Common myeloid progenitor, CD34-positive (primary cell): ENCODE measurements at regions not wholly inside any gene's neighbourhood (a gene's known extent, or its start where the extent isn't known, plus 50 kb on each side); places are given as distances from the start of the nearest gene placed in this dataset.
A peak's percentile ranks its signal among the peaks of the same experiment; 100 is the strongest.

Source experiments
- CTCF ChIA-PET: fragments of 350-600 bp; sonication (Branson Sonifier 250); formaldehyde crosslinking; loops from one replicate; lab custom pipeline; 2021; ENCODE audit warnings: antibody characterized with exemption; lab: Charles Lee
- POLR2A ChIA-PET: fragments of 350-600 bp; sonication (Branson Sonifier 250); formaldehyde crosslinking; loops from one replicate; lab custom pipeline; 2021; ENCODE audit warnings: antibody characterized with exemption; lab: Charles Lee
- DNase-seq, 3 donors: peaks; one replicate each; pipeline versions ENCODE4 v3.0.0 to v3.0.0-alpha.2; 2013
- H3K27ac ChIP-seq, 2 experiments: 1 replicate in 1 of 2; 2 replicates in 1 of 2; pipeline ENCODE4 v1.7.0; 2013; ENCODE audit warnings: inconsistent platforms in 2 of 2, low read length in 2 of 2, mild to moderate bottlenecking in 2 of 2, low read depth in 1 of 2, moderate library complexity in 1 of 2; ENCODE audit not compliant: severe bottlenecking in 2 of 2, insufficient read depth in 1 of 2, poor library complexity in 1 of 2
- H3K27me3 ChIP-seq, 5 experiments: replicated peaks in 2 of 5; 1 replicate in 3 of 5; 2 replicates in 2 of 5; pipeline versions ENCODE4 v1.6.1 to v1.7.0; 2013; ENCODE audit warnings: low read length in 4 of 5, mild to moderate bottlenecking in 2 of 5, moderate library complexity in 2 of 5, inconsistent platforms in 1 of 5; ENCODE audit not compliant: insufficient read depth in 5 of 5, control insufficient read depth in 4 of 5
- H3K36me3 ChIP-seq, 4 experiments: 1 replicate in 2 of 4; 2 replicates in 2 of 4; pipeline versions ENCODE4 v1.6.1 to v1.7.0; 2013; ENCODE audit warnings: low read length in 3 of 4, control low read depth in 1 of 4, mild to moderate bottlenecking in 1 of 4; ENCODE audit not compliant: control insufficient read depth in 4 of 4, insufficient read depth in 4 of 4
- H3K4me1 ChIP-seq, 4 experiments: 1 replicate in 3 of 4; 2 replicates in 1 of 4; pipeline versions ENCODE4 v1.6.1 to v1.7.1; 2013; ENCODE audit warnings: low read length in 3 of 4, mild to moderate bottlenecking in 3 of 4, control low read depth in 1 of 4, inconsistent platforms in 1 of 4, moderate library complexity in 1 of 4; ENCODE audit not compliant: control insufficient read depth in 4 of 4, insufficient read depth in 4 of 4; ENCODE audit errors: control extremely low read depth in 1 of 4
- H3K4me3 ChIP-seq, 7 experiments: 1 replicate in 4 of 7; 2 replicates in 3 of 7; pipeline versions ENCODE4 v1.5.1 to v1.7.0; 2013; ENCODE audit warnings: mild to moderate bottlenecking in 7 of 7, low read length in 6 of 7, moderate library complexity in 6 of 7, inconsistent platforms in 2 of 7, low read depth in 2 of 7, control low read depth in 1 of 7; ENCODE audit not compliant: insufficient read depth in 4 of 7, control insufficient read depth in 1 of 7; ENCODE audit errors: extremely low read depth in 1 of 7
- H3K9me3 ChIP-seq, 5 experiments: 1 replicate in 4 of 5; 2 replicates in 1 of 5; pipeline versions ENCODE4 v1.6.1 to v1.7.1; 2013; ENCODE audit warnings: low read length in 4 of 5, mild to moderate bottlenecking in 2 of 5, inconsistent platforms in 1 of 5, low read depth in 1 of 5, moderate library complexity in 1 of 5; ENCODE audit not compliant: control insufficient read depth in 4 of 5, insufficient read depth in 2 of 5; ENCODE audit errors: control extremely low read depth in 1 of 5
- WGBS: methylation state at CpG from one replicate; pipeline ENCODE4 v1.1.5; 2013; ENCODE audit not compliant: insufficient coverage; 5-methylcytosine and 5-hydroxymethylcytosine counted together

GRCh38 chr10:47179291-47179647 is 120.7 kb upstream of the GDF10 start:
- Histone ChIP-seq H3K27ac (no peak overlapping the region), H3K4me3 (no peak overlapping the region), H3K9me3 (no peaks in the 10 kb centered on the region), H3K27me3 (peaks cover 0 to 3% (median 0%) of the 10 kb centered on the region in 5 experiments), H3K36me3 (no peaks in the 10 kb centered on the region), H3K4me1 (no peaks in the 10 kb centered on the region)
- peak in 2 of 3 donors; percentile 66 to 73 for DNase-seq
- ChIA-PET POLR2A (no interaction called here), CTCF (interaction anchor here (2.2 kb wide), 1 partner anchor 14 kb away, joined by 5 read pairs; no protein-coding TSS in a partner anchor)
- WGBS: no CpG with 5 or more reads among the region's 1 CpG

- H3K4me1 ChIP-seq: no peaks in the 10 kb centered on the region
- peak in 2 of 3 donors; percentile 51 to 67 for DNase-seq
- H3K9me3 ChIP-seq: no peaks in the 10 kb centered on the region
- peaks cover 0 to 3% (median 0%) of the 10 kb centered on the region in 5 experiments for H3K27me3 ChIP-seq
- ChIA-PET CTCF (no interaction called here), POLR2A (no interaction called here)
- no peak overlapping the region for H3K4me3 ChIP-seq
- no peak overlapping the region for H3K27ac ChIP-seq
- WGBS: 98% methylated on average over 17 of the region's 19 CpGs
- no peaks in the 10 kb centered on the region for H3K36me3 ChIP-seq
Measured at GRCh38 chr10:47181052-47181849, 118.7 kb upstream of the GDF10 start.

- no peaks in the 10 kb centered on the region for H3K36me3 ChIP-seq
- DNase-seq: no peak
- no peaks in the 10 kb centered on the region for H3K4me1 ChIP-seq
- ChIA-PET CTCF (no interaction called here), POLR2A (no interaction called here)
- H3K9me3 ChIP-seq: no peaks in the 10 kb centered on the region
- WGBS: 98% methylated on average over 7 of the region's 11 CpGs
- H3K4me3 ChIP-seq: no peak overlapping the region
- no peak overlapping the region for H3K27ac ChIP-seq
- no peaks in the 10 kb centered on the region for H3K27me3 ChIP-seq
Measured at GRCh38 chr10:47182934-47183703, 116.9 kb upstream of the GDF10 start.

- DNase-seq: no peak
- 98% methylated on average over 4 of the region's 4 CpGs for WGBS
- Histone ChIP-seq H3K27ac (no peak overlapping the region), H3K36me3 (no peaks in the 10 kb centered on the region), H3K9me3 (no peaks in the 10 kb centered on the region), H3K4me3 (no peak overlapping the region), H3K4me1 (no peaks in the 10 kb centered on the region), H3K27me3 (no peaks in the 10 kb centered on the region)
- POLR2A ChIA-PET: no interaction called here
- CTCF ChIA-PET: no interaction called here
Measured at GRCh38 chr10:47183704-47184041, 116.3 kb upstream of the GDF10 start.

- CTCF ChIA-PET: no interaction called here
- no peak overlapping the region for H3K27ac ChIP-seq
Measured at GRCh38 chr10:47184273-47184672, 115.7 kb upstream of the GDF10 start.

GRCh38 chr10:47184724-47185330 is 115.2 kb upstream of the GDF10 start:
- CTCF ChIA-PET: no interaction called here
- 98% methylated on average over 7 of the region's 11 CpGs for WGBS
- POLR2A ChIA-PET: no interaction called here

More at GRCh38 chr10:47184273-47184672, 115.7 kb upstream of the GDF10 start:
- DNase-seq: no peak
- no peaks in the 10 kb centered on the region for H3K4me1 ChIP-seq
- H3K9me3 ChIP-seq: no peaks in the 10 kb centered on the region
- no peaks in the 10 kb centered on the region for H3K27me3 ChIP-seq
- POLR2A ChIA-PET: no interaction called here
- H3K36me3 ChIP-seq: no peaks in the 10 kb centered on the region
- no peak overlapping the region for H3K4me3 ChIP-seq
- 100% methylated on average over 3 of the region's 3 CpGs for WGBS

GRCh38 chr10:47186941-47187340 is 113.1 kb upstream of the GDF10 start:
- ChIA-PET CTCF (interaction anchor here (1.4 kb wide), 1 partner anchor 139 kb away, joined by 3 read pairs; no protein-coding TSS in a partner anchor), POLR2A (no interaction called here)
- Histone ChIP-seq H3K27me3 (no peaks in the 10 kb centered on the region), H3K36me3 (no peaks in the 10 kb centered on the region), H3K9me3 (no peaks in the 10 kb centered on the region), H3K4me1 (no peaks in the 10 kb centered on the region), H3K27ac (no peak overlapping the region), H3K4me3 (no peak overlapping the region)
- DNase-seq: no peak
- WGBS: 97% methylated on average over 7 of the region's 7 CpGs

More at GRCh38 chr10:47184724-47185330, 115.2 kb upstream of the GDF10 start:
- H3K9me3 ChIP-seq: no peaks in the 10 kb centered on the region
- H3K4me3 ChIP-seq: no peak overlapping the region
- H3K4me1 ChIP-seq: no peaks in the 10 kb centered on the region
- H3K27me3 ChIP-seq: no peaks in the 10 kb centered on the region
- no peak for DNase-seq
- no peaks in the 10 kb centered on the region for H3K36me3 ChIP-seq
- no peak overlapping the region for H3K27ac ChIP-seq
